ENCODE measurements at regions not wholly inside any gene's neighbourhood (a gene's known extent, or its start where the extent isn't known, plus 50 kb on each side); places are given as distances from the start of the nearest gene placed in this dataset.

- no peak for TF ChIP-seq POU6F1 (CRISPR knock-in tag; IDR thresholded peaks at IDR 0.05; ENCODE audit: borderline replicate concordance, low read depth)
These were observed 622.1 kb upstream of the UBE2E2 start (continued) for GRCh38 chr3:22581007-22581406.

GRCh38 chr3:22582266-22582665 lies 620.9 kb upstream of the UBE2E2 start:
- no peak for TF ChIP-seq CSRNP3 (CRISPR knock-in tag; IDR thresholded peaks at IDR 0.05)
- TF ChIP-seq ZC3H10 (CRISPR knock-in tag; IDR thresholded peaks at IDR 0.05) = peak; percentile 39; the same call in 1 of the 2 replicates
- no peak for ATAC-seq

- peak; percentile 51; the same call in 1 of the 3 replicates for ATAC-seq
- TF ChIP-seq PPARA (CRISPR knock-in tag; IDR thresholded peaks at IDR 0.05; ENCODE audit: borderline replicate concordance) (no peak), ISL1 (CRISPR knock-in tag; IDR thresholded peaks at IDR 0.05) (no peak), ESRRG (CRISPR knock-in tag; IDR thresholded peaks at IDR 0.05) (no peak), ZC3H10 (CRISPR knock-in tag; IDR thresholded peaks at IDR 0.05) (no peak), TCF4 (CRISPR knock-in tag; IDR thresholded peaks at IDR 0.05; ENCODE audit: borderline replicate concordance) (no peak), ZNF565 (CRISPR knock-in tag; conservative IDR thresholded peaks at IDR 0.05; ENCODE audit: low read depth) (no peak), OSR1 (CRISPR knock-in tag; IDR thresholded peaks at IDR 0.05) (no peak), GLIS3 (CRISPR knock-in tag; IDR thresholded peaks at IDR 0.05) (no peak), CREB5 (CRISPR knock-in tag; IDR thresholded peaks at IDR 0.05; ENCODE audit: low read depth) (no peak), ZNF8 (CRISPR knock-in tag; IDR thresholded peaks at IDR 0.05) (no peak), ZFP3 (CRISPR knock-in tag; IDR thresholded peaks at IDR 0.05) (no peak), PATZ1 (CRISPR knock-in tag; IDR thresholded peaks at IDR 0.05; ENCODE audit: borderline replicate concordance) (no peak), BACH2 (CRISPR knock-in tag; IDR thresholded peaks at IDR 0.05; ENCODE audit: borderline replicate concordance) (no peak), ARNTL (CRISPR knock-in tag; IDR thresholded peaks at IDR 0.05; ENCODE audit: borderline replicate concordance, low read depth) (no peak), RARB (CRISPR knock-in tag; IDR thresholded peaks at IDR 0.05) (no peak), CSRNP3 (CRISPR knock-in tag; IDR thresholded peaks at IDR 0.05) (no peak), ZFP30 (CRISPR knock-in tag; IDR thresholded peaks at IDR 0.05) (no peak)
These were observed 617.6 kb upstream of the UBE2E2 start for GRCh38 chr3:22585504-22585903.

GRCh38 chr3:22585911-22586310 lies 617.2 kb upstream of the UBE2E2 start:
- ATAC-seq = no peak
- TF ChIP-seq RARB (CRISPR knock-in tag; IDR thresholded peaks at IDR 0.05) (no peak), ARNTL (CRISPR knock-in tag; IDR thresholded peaks at IDR 0.05; ENCODE audit: borderline replicate concordance, low read depth) (no peak), OSR1 (CRISPR knock-in tag; IDR thresholded peaks at IDR 0.05) (no peak), ZFP30 (CRISPR knock-in tag; IDR thresholded peaks at IDR 0.05) (no peak), TSHZ2 (CRISPR knock-in tag; IDR thresholded peaks at IDR 0.05) (no peak), GLIS3 (CRISPR knock-in tag; IDR thresholded peaks at IDR 0.05) (no peak), PPARA (CRISPR knock-in tag; IDR thresholded peaks at IDR 0.05; ENCODE audit: borderline replicate concordance) (no peak), ZNF565 (CRISPR knock-in tag; conservative IDR thresholded peaks at IDR 0.05; ENCODE audit: low read depth) (no peak)

Measured in SK-N-SH treated with all-trans-retinoic acid at 6 μM for 48 hours (cell line).